DMS153 treated with DMSO at 0.1 percent for 48 hours (cell line): ENCODE measurements at regions not wholly inside any gene's neighbourhood (a gene's known extent, or its start where the extent isn't known, plus 50 kb on each side); places are given as distances from the start of the nearest gene placed in this dataset.
"Not testable (repeated sequence)": the region's sequence is repeated elsewhere in the genome, so short reads cannot be mapped to it uniquely, and the experiment has no call there.

Source experiments
- DNase-seq: peaks from one replicate; lab custom pipeline; 2025; ENCODE audit not compliant: unreplicated experiment; lab: John Stamatoyannopoulos, UW

GRCh38 chr17:54678158-54678557 lies 222.5 kb upstream of the TOM1L1 start:
- DNase-seq, result no peak

DNA sequence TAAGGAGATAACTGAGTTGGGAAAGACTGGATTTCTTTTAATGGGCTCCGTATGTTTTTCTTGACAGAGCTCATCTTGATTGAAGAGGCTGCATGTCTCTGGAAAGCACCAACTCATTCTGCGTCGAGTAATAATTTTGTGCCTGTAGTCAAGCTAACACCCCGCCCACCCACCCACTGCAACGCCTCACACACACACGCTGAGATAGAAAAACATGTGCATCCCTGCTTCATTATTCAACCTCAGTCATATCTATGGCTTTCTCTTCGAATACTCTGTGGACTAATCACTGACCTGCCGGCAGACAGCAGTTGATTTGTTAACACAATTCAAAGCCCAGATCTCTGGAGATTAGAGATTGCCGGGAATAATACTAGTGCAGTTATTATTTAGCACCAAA lies 220.2 kb upstream of the TOM1L1 start:
- no peak for DNase-seq

GRCh38 chr17:54694287-54694887 lies 206.3 kb upstream of the TOM1L1 start:
- no peak for DNase-seq

GRCh38 chr17:54712798-54713197 lies 187.9 kb upstream of the TOM1L1 start:
- not testable (repeated sequence) for DNase-seq

- DNase-seq, result no peak
These were observed 182.4 kb upstream of the TOM1L1 start for GRCh38 chr17:54718286-54718685.

GRCh38 chr17:54727624-54728023 lies 173.0 kb upstream of the TOM1L1 start:
- no peak for DNase-seq

DNA sequence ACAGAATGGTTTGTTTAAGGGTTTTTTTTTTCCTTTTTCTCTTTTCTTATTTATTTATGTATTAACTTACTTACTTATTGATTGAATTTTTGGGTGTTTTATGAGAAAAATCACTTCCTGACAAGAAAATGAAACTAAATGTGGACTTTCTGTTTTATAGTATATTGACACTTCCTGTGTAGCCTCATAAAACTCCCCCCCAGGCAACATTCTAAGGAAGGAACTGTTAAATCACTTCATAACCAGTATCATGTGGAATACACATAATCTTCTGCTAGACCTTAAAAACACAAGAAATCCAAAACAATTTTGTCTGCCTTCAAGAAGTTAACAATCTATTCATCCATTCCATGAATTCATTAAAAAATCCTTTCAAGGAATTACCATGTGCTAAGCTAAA lies 164.1 kb upstream of the TOM1L1 start:
- no peak for DNase-seq

DNA sequence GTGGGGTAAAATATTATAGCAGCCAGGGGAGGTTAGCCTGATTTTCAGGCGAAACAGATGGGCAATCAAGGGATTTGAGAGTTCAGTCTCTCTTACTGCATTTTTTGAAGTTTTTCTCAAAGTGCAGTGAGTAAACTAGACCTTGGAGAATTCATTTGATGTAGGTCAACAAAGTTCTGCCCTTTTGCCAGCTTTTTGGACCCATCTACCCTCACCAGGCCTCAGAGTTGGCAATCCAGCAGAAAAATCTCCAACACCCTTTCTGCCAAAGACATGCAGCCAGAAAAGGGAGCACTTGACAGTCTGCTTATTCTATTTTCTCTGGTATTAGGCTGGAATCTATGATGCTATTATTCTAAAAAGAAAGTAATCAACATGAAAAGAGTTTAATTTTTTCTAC lies 162.2 kb upstream of the TOM1L1 start:
- no peak for DNase-seq

- DNase-seq, result no peak
These were observed 155.9 kb upstream of the TOM1L1 start for GRCh38 chr17:54744750-54745149.

DNA sequence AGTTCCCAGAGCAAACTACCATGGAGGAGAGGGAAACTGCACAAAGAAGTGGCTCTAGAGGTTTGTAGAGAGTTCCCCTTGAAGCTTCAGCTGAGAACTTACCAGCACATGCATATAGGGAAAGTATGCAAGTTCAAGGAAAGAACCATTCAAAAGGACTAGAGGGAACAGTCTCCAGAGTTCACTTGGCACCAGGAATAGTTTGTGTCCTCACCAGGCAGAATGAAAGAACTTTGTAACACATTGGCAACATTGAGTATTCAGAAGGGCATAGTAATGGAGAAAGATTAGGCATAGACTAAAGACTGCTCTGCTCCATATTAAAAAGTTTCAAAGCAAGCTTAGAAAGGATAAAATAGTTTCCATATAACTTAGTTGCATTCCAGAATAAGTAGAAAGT lies 155.4 kb upstream of the TOM1L1 start:
- DNase-seq, result no peak

- no peak for DNase-seq
These were observed 154.8 kb upstream of the TOM1L1 start for GRCh38 chr17:54745862-54746261.

DNA sequence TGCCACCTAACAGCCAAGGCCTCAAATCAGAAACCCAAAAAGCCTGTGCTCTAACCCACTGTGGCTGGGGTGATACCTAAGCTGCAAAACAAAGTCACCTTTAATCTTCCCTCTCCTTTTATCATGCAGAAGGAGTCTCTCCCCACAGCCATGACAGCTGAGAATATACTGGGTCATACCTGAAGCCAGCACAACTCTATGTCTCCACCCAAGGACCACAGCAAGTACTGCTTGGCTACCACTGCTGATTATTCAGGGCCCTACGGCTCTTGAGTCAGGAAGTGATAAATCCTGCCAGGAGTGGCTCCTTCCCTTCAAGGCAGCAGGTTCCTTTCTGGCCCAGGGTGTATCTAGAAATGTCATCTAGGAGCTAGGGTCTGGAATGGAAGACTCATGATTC lies 151.5 kb upstream of the TOM1L1 start:
- DNase-seq, result no peak

- DNase-seq, result no peak
These were observed 146.1 kb upstream of the TOM1L1 start for GRCh38 chr17:54754560-54754959.

- DNase-seq, result no peak
These were observed 139.8 kb upstream of the TOM1L1 start for GRCh38 chr17:54760836-54761235.

DNA sequence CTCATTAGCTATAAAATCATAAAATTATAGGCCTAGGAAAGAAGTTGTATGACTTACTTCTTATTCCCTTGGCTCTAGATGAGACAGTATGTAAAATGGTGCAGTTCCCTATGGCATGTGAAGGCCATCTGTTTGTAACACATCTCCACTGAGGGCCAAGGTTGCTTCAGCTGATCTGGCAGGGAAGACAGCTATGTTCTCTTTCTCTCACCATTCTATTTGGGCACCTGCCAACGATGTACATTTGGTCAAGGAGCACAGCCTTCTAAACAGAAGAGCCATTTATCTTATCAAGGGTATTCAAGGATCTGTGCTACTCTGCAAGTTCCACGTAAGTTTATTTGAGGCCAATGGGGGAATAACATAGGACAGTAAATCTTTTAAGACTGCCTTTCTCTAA lies 129.8 kb upstream of the TOM1L1 start:
- no peak for DNase-seq

DNA sequence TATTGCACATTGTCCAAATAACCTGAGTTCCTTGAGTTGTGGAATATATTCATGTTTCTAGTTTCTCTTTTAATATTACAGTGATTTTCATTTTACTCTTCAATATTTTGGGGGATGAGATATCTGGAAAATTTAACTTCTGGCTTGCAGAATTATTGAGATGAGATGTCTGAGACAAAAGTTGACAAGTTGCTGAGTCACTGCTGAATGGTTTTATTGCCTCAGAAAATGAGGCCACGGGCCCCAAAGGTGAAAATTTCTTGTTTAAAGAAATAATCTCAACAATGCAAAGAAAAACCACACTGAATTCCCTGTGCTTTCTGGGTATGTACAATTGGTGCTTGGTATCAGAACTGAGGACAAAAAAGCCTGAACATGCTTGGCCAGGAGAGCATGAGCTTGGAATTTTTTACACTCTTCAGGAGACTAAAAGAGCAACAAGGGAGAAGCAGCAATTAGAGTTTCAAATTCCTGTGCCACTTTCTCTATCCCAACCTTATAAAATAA lies 129.2 kb upstream of the TOM1L1 start:
- DNase-seq, result no peak

- no peak for DNase-seq
These were observed 120.4 kb upstream of the TOM1L1 start for GRCh38 chr17:54780238-54780637.

- no peak for DNase-seq
These were observed 119.3 kb upstream of the TOM1L1 start for GRCh38 chr17:54781389-54781788.

DNA sequence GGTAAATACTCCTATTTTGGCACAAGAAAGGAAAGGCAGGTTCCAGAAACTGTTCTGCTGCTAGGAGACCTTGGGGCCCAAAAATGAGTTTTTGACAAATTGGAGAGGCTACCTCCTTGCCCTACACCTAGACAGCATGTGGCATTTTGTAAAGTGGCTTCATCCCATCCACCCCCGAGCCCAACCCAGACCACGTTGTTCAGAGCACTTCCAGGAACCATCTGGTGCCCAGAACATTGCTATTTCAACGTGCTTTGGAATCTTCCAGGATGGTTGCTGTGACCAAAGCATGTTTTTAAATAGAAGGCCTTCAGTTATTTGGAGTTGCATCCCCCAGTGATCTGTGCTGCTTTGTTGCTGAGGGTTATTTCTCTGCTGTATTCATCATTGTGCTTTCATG lies 116.3 kb upstream of the TOM1L1 start:
- DNase-seq, result no peak

- DNase-seq, result no peak
These were observed 114.9 kb upstream of the TOM1L1 start for GRCh38 chr17:54785643-54786268.

- no peak for DNase-seq
These were observed 111.4 kb upstream of the TOM1L1 start for GRCh38 chr17:54789101-54789880.

GRCh38 chr17:54793271-54793670 lies 107.4 kb upstream of the TOM1L1 start:
- no peak for DNase-seq
